Right lobe of liver (tissue), 6 donors: ENCODE measurements at regions not wholly inside any gene's neighbourhood (a gene's known extent, or its start where the extent isn't known, plus 50 kb on each side); places are given as distances from the start of the nearest gene placed in this dataset.

Experiments
- ATAC-seq, 4 donors: fragments of 200-7000 bp; cut with Tn5 transposase; one replicate each; pipeline ENCODE4 v1.9.1; 2020; ENCODE audit warnings: mild to moderate bottlenecking in 4 of 4, moderate library complexity in 4 of 4
- DNase-seq, 3 donors: peaks; one replicate each; pipeline ENCODE4 v3.0.0-alpha.2; 2020
- H3K27ac ChIP-seq, 3 donors: fragments of 200-600 bp; one replicate each; pipeline ENCODE4 v1.8.0; 2022
- H3K27me3 ChIP-seq, 2 donors: fragments of 200-600 bp; one replicate each; pipeline ENCODE4 v1.8.0; 2022
- H3K36me3 ChIP-seq, 4 donors: fragments of 200-600 bp; sonication (generic) in 1 of 4; one replicate each; pipeline versions ENCODE4 v1.5.1 to v1.8.0; 2017 to 2022; ENCODE audit warnings: control low read depth in 1 of 4
- H3K4me1 ChIP-seq, 4 donors: fragments of 200-600 bp; sonication (generic) in 1 of 4; one replicate each; pipeline versions ENCODE4 v1.5.1 to v1.8.0; 2017 to 2022; ENCODE audit warnings: control low read depth in 1 of 4
- H3K4me3 ChIP-seq, 3 donors: fragments of 200-600 bp; one replicate each; pipeline ENCODE4 v1.8.0; 2022
- H3K9me3 ChIP-seq, 4 donors: fragments of 200-600 bp; sonication (generic) in 1 of 4; one replicate each; pipeline versions ENCODE4 v1.5.1 to v1.8.0; 2017 to 2022; ENCODE audit warnings: control low read depth in 1 of 4
- CTCF ChIP-seq, 4 donors: fragments of 200-600 bp in 3 of 4; fragments of 450-650 bp in 1 of 4; IDR thresholded peaks; one replicate each; pipeline versions ENCODE4 v1.5.1 to v1.8.0; 2016 to 2022; ENCODE audit warnings: antibody characterized with exemption in 4 of 4, mild to moderate bottlenecking in 2 of 4
- POLR2A ChIP-seq: fragments of 450-650 bp; IDR thresholded peaks from one replicate; pipeline ENCODE4 v1.6.1; 2017; ENCODE audit warnings: antibody characterized with exemption, mild to moderate bottlenecking
- WGBS: methylation state at CpG from one replicate; pipeline ENCODE4 v1.1.6; 2018; ENCODE audit warnings: low coverage, low lambda C conversion rate; ENCODE audit not compliant: insufficient coverage; ENCODE audit errors: missing lambda C conversion rate; 5-methylcytosine and 5-hydroxymethylcytosine counted together
- intact Hi-C, 2 donors: fragments of 100-400 bp; cut with DNase I; formaldehyde crosslinking; loops; one replicate each; pipeline versions ENCODE4 v1.11.2 to v1.14.1; 2022
- donor health status: DM: no; HTN: yes; CAD: no.
- donor health status: DM: no; HTN: no; CAD: no.
- donor health status: DM: no; HTN: no; CAD: no.
- donor health status: DM: no; HTN: yes; CAD: no.
- donor health status: DM: no; HTN: yes; CAD: no.

- Histone ChIP-seq H3K36me3 (no peaks in the 10 kb centered on the region), H3K27ac (no peak overlapping the region), H3K27me3 (no peaks in the 10 kb centered on the region), H3K4me1 (no peaks in the 10 kb centered on the region), H3K9me3 (no peaks in the 10 kb centered on the region), H3K4me3 (no peak overlapping the region)
- DNase-seq (no peak), ATAC-seq (no peak)
- TF ChIP-seq POLR2A, result no peak
- no peak for TF ChIP-seq CTCF (IDR thresholded peaks at IDR 0.05)
- WGBS, result no CpG with 5 or more reads among the region's 17 CpGs
- intact Hi-C loops, result no loop called here
Measured at GRCh38 chr20:62545271-62545670, 69.5 kb upstream of the GATA5 start.

GRCh38 chr20:62545901-62546525 lies 70.2 kb upstream of the GATA5 start:
- TF ChIP-seq POLR2A (no peak), CTCF (IDR thresholded peaks at IDR 0.05) (no peak)
- ATAC-seq (no peak), DNase-seq (no peak)
- no CpG with 5 or more reads among the region's 22 CpGs for WGBS
- intact Hi-C loops, result no loop called here
- no peak overlapping the region for H3K27ac ChIP-seq
- H3K27me3 ChIP-seq, result peaks cover 0 to 5% of the 10 kb centered on the region in 2 donors
- no peaks in the 10 kb centered on the region for H3K9me3 ChIP-seq
- H3K36me3 ChIP-seq, result no peaks in the 10 kb centered on the region
- H3K4me3 ChIP-seq, result no peak overlapping the region
- peaks cover 0 to 3% (median 0%) of the 10 kb centered on the region in 4 donors for H3K4me1 ChIP-seq

GRCh38 chr20:62546606-62547005 lies 70.8 kb upstream of the GATA5 start:
- no peaks in the 10 kb centered on the region for H3K36me3 ChIP-seq
- no peaks in the 10 kb centered on the region for H3K9me3 ChIP-seq
- peaks cover 0 to 5% (median 0%) of the 10 kb centered on the region in 4 donors for H3K4me1 ChIP-seq
- TF ChIP-seq CTCF (IDR thresholded peaks at IDR 0.05), result no peak
- no peak for TF ChIP-seq POLR2A
- intact Hi-C loops, result no loop called here
- ATAC-seq (no peak), DNase-seq (no peak)
- peaks cover 0 to 10% of the 10 kb centered on the region in 2 donors for H3K27me3 ChIP-seq
- H3K27ac ChIP-seq, result no peak overlapping the region
- WGBS, result 77% methylated on average over 5 of the region's 12 CpGs
- H3K4me3 ChIP-seq, result no peak overlapping the region

- no peak overlapping the region for H3K4me3 ChIP-seq
- WGBS, result 65% methylated on average over 5 of the region's 14 CpGs
- intact Hi-C loops, result no loop called here
- peaks cover 0 to 12% of the 10 kb centered on the region in 2 donors for H3K27me3 ChIP-seq
- peaks cover 0 to 5% (median 0%) of the 10 kb centered on the region in 4 donors for H3K4me1 ChIP-seq
- no peak overlapping the region for H3K27ac ChIP-seq
- no peak for ATAC-seq
- no peak for DNase-seq
- no peaks in the 10 kb centered on the region for H3K36me3 ChIP-seq
- H3K9me3 ChIP-seq, result no peaks in the 10 kb centered on the region
- TF ChIP-seq POLR2A, result no peak
- TF ChIP-seq CTCF (IDR thresholded peaks at IDR 0.05), result no peak
Measured at GRCh38 chr20:62547364-62547763, 71.6 kb upstream of the GATA5 start.
